ENCODE measurements at regions not wholly inside any gene's neighbourhood (a gene's known extent, or its start where the extent isn't known, plus 50 kb on each side); places are given as distances from the start of the nearest gene placed in this dataset.

- ATAC-seq: no peak
- no peak for DNase-seq
- Histone ChIP-seq H3K27ac (no peak overlapping the region), H3K9me3 (no peaks in the 10 kb centered on the region), H3K36me3 (no peaks in the 10 kb centered on the region), H3K4me1 (no peaks in the 10 kb centered on the region), H3K27me3 (no peaks in the 10 kb centered on the region), H3K4me3 (no peak overlapping the region)
- TF ChIP-seq POLR2A (IDR thresholded peaks at IDR 0.05) (no peak), CTCF (IDR thresholded peaks at IDR 0.05 in 4 of 5, conservative IDR thresholded peaks at IDR 0.05 in 1 of 5) (no peak)
- in situ Hi-C loops (cut with MboI; ENCODE audit: low sequenced_read_pairs in 4 of 4) (no loop called here), intact Hi-C loops (cut with DNase I; ENCODE audit: low total_unique reads) (no loop called here)
These were observed 77.6 kb upstream of the FAM216B start for GRCh38 chr13:42703740-42704139.

GRCh38 chr13:42706286-42706685, 75.1 kb upstream of the FAM216B start:
- Histone ChIP-seq H3K4me3 (no peak overlapping the region), H3K27me3 (no peaks in the 10 kb centered on the region), H3K27ac (no peak overlapping the region), H3K4me1 (no peaks in the 10 kb centered on the region), H3K36me3 (no peaks in the 10 kb centered on the region), H3K9me3 (no peaks in the 10 kb centered on the region)
- in situ Hi-C loops (cut with MboI; ENCODE audit: low sequenced_read_pairs in 4 of 4): no loop called here
- DNase-seq (no peak), ATAC-seq (no peak)
- intact Hi-C loops (cut with DNase I; ENCODE audit: low total_unique reads): no loop called here
- TF ChIP-seq CTCF (IDR thresholded peaks at IDR 0.05 in 4 of 5, conservative IDR thresholded peaks at IDR 0.05 in 1 of 5) (no peak), POLR2A (IDR thresholded peaks at IDR 0.05) (no peak)

GRCh38 chr13:42707048-42707447, 74.3 kb upstream of the FAM216B start:
- in situ Hi-C loops (cut with MboI; ENCODE audit: low sequenced_read_pairs in 4 of 4) (no loop called here), intact Hi-C loops (cut with DNase I; ENCODE audit: low total_unique reads) (no loop called here)
- Histone ChIP-seq H3K4me1 (no peaks in the 10 kb centered on the region), H3K9me3 (no peaks in the 10 kb centered on the region), H3K4me3 (no peak overlapping the region), H3K36me3 (no peaks in the 10 kb centered on the region), H3K27me3 (no peaks in the 10 kb centered on the region), H3K27ac (no peak overlapping the region)
- TF ChIP-seq CTCF (IDR thresholded peaks at IDR 0.05 in 4 of 5, conservative IDR thresholded peaks at IDR 0.05 in 1 of 5): no peak
- TF ChIP-seq POLR2A (IDR thresholded peaks at IDR 0.05): no peak
- DNase-seq (no peak), ATAC-seq (no peak)

GRCh38 chr13:42707586-42707985, 73.8 kb upstream of the FAM216B start:
- H3K4me1 ChIP-seq: no peaks in the 10 kb centered on the region
- TF ChIP-seq CTCF (IDR thresholded peaks at IDR 0.05 in 4 of 5, conservative IDR thresholded peaks at IDR 0.05 in 1 of 5) (no peak), POLR2A (IDR thresholded peaks at IDR 0.05) (no peak)
- no peaks in the 10 kb centered on the region for H3K9me3 ChIP-seq
- H3K4me3 ChIP-seq: no peak overlapping the region
- H3K36me3 ChIP-seq: no peaks in the 10 kb centered on the region
- intact Hi-C loops (cut with DNase I; ENCODE audit: low total_unique reads) (no loop called here), in situ Hi-C loops (cut with MboI; ENCODE audit: low sequenced_read_pairs in 4 of 4) (no loop called here)
- DNase-seq: no peak
- no peak for ATAC-seq
- H3K27me3 ChIP-seq: no peaks in the 10 kb centered on the region
- no peak overlapping the region for H3K27ac ChIP-seq

- TF ChIP-seq POLR2A (IDR thresholded peaks at IDR 0.05): no peak
- TF ChIP-seq CTCF (IDR thresholded peaks at IDR 0.05 in 4 of 5, conservative IDR thresholded peaks at IDR 0.05 in 1 of 5): no peak
- Histone ChIP-seq H3K4me3 (no peak overlapping the region), H3K27me3 (no peaks in the 10 kb centered on the region), H3K36me3 (no peaks in the 10 kb centered on the region), H3K4me1 (no peaks in the 10 kb centered on the region), H3K27ac (no peak overlapping the region), H3K9me3 (no peaks in the 10 kb centered on the region)
- intact Hi-C loops (cut with DNase I; ENCODE audit: low total_unique reads) (no loop called here), in situ Hi-C loops (cut with MboI; ENCODE audit: low sequenced_read_pairs in 4 of 4) (no loop called here)
- no peak for DNase-seq
- ATAC-seq: no peak
These were observed 73.0 kb upstream of the FAM216B start for GRCh38 chr13:42708391-42708790.

Data from gastrocnemius medialis (tissue), 4 donors.